GM04504 (cell line): ENCODE measurements at regions not wholly inside any gene's neighbourhood (a gene's known extent, or its start where the extent isn't known, plus 50 kb on each side); places are given as distances from the start of the nearest gene placed in this dataset.

Experiments used
- DNase-seq: peaks from one replicate; pipeline ENCODE4 v3.0.0-alpha.2; 2012; ENCODE audit warnings: low read depth

DNA sequence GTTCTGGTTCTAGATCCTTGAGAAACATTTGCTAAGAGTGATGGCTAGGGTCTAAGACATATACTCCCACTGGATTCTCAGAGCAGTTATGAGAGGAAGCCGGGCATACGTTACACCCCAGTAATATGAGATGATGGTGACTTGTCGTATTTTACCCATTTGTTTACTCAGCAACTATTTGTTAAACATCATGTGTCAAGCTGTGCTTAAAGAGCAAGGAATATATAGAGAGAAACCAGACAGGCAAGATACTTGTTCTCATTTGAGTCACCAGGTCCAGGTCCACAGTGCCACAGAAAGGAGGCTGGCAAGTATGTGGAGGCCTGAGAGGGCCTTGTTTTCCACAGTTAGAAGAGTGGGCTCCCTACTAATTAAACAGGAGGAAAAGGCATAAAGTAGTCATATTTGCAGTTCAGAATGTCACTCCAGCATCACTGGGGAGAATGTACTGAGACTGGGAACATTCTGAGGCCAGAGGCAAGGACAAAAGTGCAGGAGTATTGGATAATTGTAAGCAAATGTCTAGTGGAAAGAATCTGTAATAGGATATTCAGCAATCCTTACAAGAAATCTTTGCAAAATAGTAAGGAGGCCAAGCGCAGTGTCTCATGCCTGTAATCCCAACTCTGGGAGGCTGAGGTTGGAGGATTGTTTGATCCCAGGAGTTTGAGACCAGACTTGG is 142.2 kb downstream of the IRS2 start:
- DNase-seq, result no peak

DNA sequence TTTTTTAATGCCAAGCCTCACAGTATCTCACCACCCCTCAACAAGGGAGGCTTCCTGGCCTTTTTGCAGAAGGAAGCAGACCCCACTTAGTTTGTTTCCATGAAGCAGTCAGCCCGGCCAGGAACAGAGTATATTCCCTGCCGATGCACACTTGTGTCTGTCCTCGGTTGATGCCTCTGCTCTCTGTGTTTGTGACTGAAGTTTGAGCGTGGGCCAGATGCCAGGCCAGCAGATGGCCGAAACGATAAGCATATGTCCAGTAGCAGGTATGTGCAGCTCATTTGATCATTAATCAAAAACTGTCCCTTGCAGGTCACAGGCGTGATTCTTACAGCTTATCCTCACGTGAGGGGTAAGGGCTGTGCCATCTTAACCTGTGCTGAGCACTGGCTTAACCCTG is 144.0 kb downstream of the IRS2 start:
- no peak for DNase-seq

DNA sequence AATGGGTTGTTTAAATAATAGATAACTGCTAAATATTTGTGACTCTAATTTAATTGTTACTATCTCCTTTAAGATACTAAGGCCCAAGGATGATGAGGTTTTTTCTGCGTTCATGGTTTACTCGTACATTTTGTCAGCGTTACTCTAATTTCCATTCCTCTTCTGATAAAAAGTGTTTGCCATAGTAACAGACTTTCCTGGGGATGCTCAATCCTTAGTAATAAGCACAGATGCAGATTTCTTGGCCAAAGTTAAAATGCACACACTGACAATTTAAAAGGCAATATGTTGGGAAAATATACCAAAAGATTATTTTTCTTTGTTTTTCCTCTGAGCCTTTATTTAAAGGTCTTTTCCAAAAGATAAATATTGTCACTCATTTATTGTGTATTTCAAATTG is 149.6 kb downstream of the IRS2 start:
- DNase-seq, result no peak

DNA sequence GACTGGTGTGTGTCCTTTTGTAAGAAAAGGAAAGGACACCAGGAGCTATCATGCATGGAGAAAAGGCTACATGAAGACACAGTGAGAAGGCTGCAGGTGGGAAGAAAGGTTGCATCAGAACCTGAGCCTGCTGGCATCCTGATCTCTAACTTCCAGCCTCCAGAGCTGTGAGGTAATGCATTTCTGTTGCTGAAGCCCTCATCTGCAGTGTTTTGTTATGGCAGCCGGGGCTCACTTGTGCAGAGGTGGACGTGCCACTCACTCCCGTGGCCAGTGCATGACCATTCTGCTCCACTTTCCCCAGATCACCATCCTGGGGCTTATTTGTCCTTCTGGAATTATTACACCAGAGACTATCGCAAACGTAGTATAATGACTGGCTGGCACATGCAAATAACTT is 155.3 kb downstream of the IRS2 start:
- DNase-seq, result no peak

DNA sequence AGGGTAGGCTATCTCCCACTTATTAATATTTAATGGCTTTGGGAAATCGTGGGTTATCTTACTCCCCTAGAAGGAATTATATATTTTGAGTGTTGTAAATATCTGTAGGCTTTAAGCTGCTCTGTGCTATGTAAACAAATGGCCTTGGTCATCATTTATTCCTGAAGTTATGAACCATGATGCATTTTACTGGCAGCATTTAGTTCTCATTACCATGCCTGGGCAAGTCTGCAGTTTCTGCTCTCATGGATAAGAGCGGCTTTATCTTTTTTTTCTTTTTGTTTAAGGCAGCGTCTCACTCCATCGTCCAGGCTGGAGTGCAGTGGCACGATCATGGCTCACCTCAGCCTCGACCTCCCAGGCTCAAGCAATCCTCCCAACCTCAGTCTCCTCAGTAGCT is 156.1 kb downstream of the IRS2 start:
- DNase-seq, result no peak

DNA sequence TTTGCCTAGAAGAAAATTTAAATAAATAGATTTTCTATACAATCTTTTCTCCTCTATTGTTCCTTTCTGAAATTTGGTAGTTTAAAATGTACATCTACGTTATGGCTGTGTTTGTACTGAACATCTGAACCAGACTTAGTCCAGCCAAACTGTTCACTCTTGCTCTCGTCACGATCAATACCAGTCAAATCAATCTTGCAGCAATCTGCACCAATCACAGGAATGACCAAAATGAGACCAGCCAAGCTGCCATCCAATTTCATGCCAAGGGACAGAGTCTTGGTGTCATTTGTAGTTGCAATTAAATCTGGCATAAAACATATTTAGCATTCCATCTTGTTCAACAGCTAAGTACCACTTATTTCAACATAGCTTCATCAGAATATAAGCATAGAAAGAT is 156.6 kb downstream of the IRS2 start:
- DNase-seq, result no peak

DNA sequence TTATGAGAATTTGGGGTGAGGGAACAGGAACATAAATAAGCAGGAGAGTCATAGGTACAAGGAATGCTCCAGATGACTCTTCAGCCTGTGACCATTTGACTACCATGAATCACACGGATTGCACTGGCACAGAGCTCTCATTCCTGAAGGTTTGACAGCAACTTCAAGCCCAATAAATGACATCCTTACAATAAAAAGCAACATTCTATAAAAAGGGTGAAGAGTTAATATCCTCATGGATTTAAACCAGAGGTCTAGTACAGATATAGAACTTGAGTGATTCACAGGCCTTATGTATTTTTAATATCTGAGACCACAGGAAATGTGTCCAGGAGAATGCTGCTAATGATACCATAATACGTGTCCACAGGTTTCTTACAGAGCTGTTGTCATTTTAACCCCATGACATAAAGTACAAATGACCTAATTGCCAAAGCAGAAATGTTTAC is 158.1 kb downstream of the IRS2 start:
- DNase-seq, result peak; percentile 84

DNA sequence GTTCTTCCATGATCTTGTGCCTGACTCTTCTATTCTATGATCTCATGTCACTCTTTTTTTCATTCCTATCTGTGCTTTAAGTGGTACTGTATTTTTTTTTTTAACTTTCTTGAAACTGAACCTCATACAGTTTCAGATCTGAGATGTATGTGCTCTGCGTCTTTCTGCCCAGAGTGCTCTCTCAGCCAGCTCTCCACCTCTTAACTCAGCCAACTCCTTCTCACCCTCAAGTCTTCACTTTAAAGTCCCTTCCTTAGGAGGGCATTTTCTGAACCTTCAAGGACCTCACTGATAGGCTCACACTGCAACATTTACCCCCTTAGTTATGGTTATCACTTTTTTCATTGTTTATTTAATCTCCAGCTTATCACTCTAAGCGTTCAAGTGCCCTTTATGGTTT is 158.7 kb downstream of the IRS2 start:
- DNase-seq, result no peak

DNA sequence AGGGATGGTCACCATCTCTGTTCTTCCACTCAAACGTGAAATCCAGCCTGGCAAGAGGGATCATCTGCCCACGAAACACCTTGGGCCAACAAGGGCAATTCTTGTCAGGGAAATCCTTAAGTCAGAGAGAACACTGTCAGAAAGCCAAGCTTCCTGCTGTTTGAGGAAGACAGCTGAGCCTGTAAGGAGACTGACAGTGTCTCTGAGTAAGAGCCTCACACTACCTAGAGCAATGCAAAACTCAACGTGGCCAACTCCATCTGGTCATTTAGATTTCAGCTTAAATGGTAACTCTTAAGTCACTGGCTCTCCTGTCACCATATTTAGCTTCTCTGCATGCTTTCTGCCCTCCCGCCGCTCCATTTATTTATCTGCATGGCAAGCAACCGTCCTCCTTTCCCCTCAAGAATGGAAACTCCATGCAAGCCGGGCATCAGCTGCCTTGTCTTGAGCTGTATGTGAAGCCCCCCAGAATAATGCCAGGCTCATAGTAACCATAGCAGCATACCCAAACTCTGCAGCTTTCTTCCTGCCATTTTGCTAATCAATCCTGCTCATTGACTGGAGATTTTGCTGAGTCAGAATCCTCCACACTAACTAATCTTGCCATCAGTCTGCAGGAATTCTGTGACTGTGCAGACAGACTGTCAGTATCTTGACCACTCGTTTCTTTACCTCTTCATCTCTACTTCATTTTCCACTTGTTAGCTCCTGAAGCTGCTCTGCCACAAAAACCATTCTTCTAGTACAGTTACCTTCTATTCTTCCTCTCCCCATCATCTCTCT is 159.8 kb downstream of the IRS2 start:
- no peak for DNase-seq

DNA sequence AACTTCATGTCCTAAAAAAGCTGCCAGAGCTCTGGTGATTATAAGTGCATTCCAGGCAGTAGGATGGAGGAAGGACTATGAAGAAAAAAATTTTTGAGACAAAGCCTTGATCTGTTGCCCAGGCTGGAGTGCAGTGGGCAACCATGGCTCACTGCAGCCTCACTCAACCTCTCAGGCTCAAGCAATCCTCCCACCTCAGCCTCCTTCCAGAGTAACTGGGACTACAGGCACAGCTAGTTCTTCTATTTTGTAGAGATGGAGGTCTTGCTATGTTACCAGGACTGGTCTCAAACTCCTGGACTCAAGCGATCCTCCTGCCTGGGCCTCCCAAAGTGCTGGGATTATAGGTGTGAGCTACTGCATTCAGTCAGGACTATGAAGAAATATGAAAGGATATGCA is 161.2 kb downstream of the IRS2 start:
- no peak for DNase-seq

DNA sequence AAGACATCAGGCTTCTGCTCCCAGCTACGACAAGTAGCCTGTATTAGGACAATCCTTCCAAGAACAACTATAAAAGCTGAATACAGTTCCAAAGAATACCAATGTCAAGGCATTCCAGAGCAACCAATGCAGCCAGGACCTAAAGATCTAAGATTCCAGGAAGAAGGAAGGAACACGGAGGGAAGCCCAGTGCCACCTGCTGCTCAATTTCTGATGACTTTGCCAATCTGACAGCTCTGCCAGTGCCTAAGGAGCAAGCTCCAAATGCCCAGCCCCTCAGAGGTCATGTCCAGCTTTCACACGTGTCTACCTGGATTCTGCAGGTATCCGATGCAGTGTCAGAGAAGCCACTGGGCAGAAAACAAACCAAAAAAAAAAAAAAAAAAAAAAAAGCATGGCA is 164.4 kb downstream of the IRS2 start:
- no peak for DNase-seq

DNA sequence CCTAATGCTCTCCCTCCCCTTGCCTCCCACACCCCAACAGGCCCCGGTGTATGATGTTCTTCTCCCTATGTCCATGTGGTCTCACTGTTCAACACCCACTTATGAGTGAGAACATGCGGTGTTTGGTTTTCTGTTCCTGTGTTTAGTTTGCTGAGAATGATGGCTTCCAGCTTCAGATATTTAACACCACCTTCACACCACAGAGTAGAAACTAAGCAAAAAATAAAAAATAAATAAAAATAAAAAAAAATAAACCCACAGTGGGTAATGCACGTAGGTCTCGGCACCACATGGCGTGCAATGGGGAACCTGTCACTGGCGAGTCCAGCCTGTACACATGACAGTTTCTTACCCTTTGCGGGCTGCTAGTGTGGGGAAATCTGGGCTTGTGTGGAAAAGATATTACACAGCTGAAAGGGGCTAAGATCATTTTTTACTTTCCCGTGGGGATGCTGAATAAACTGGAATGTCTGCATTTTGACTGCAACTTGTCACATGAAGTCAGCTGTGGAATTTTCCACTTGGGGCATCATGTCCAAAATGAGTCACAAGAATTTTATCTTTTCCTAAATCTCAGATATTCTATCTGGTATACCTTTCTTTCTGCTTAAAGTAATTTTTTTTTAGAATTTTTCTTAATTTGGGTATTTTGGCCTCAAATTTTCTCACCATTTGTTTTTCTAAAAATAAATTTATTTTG is 170.5 kb downstream of the IRS2 start:
- DNase-seq, result no peak

DNA sequence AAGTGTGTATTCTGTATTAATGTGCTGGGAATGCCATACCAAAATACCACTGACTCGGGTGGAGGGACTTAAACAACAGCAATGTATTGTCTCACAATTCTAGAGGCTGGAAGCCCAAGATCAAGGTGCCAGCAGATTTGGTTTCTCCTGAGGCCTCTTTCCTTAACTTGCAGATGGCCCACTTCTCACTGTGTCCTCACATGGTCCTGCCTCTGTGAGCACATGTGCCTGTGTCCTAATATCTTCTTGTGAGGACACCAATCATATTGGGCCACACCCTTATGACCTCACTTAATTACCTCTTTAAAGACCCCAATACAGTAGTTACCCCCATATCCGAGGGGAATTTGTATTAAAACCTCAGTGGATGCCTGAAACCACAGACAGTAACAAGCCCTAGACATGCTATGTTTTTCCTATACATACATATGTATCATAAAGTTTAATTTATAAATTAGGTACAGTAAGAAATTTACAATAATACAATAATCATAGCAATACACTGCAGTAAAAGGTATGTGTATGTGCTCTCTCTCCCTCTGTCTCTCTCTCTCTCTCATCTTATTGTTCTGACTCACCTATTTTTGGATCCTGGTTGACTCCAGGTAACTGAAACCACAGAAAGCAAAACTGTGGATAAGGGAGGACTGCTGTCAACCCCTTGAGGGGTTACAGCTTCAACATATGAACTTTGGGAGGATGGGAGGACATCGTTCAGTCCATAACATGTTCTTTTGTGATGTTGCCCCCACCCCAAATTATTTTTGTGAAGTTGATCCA is 174.3 kb downstream of the IRS2 start:
- no peak for DNase-seq

DNA sequence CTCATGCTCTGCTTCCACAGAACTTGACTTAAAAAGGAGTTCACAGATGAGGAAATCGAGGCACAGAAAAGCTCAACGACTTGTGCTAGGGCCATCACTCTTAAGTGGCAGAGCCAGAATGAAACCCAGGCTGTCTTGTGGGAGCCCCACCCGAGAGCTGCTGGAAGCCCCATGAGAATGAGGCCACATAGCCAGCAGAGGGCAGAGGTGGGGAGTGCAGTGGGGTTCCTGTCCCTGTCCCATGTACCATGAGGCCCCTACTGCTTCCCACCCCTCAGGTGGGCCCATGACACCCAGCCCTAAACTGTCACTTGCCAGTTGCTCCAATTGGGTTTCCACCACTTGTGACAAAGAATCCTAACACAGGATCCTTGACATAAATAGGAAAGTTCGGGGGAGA is 175.9 kb downstream of the IRS2 start:
- DNase-seq, result no peak

DNA sequence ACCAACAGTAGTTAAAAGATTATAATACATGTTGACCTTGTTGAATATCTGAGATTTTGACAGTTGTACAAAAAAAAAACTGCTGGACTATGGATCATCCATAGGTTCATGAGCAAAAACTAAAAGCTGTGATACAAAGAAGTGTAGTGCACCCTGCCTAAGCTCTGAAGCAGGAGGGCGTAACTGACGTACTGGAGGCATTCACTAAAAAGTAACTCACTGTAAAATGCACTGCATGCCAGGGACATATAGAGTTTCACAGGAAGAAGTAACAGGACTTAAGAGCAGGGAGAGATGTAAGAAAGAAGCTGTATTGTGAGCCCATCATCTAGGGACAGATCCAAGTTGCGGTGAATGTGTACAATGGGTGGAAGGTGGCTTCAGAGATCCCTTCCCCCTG is 177.9 kb downstream of the IRS2 start:
- DNase-seq, result no peak

DNA sequence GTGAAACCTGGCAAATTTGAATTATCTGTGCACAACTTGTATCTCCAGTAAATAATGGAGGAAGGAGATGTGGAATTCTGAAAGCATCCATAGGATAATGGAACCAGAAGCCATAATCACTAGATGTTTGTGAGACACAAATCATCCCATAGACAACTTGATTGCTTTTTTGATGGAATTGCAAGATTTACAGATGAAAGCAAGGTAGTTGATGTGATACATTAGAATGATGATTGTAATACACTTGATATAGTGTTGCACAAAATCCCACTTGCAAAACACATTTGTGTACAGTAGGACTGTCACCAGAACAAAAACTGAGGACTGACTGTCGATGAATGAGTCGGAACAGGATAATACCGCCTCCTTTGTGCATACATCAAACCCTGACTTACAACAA is 178.3 kb downstream of the IRS2 start:
- no peak for DNase-seq

DNA sequence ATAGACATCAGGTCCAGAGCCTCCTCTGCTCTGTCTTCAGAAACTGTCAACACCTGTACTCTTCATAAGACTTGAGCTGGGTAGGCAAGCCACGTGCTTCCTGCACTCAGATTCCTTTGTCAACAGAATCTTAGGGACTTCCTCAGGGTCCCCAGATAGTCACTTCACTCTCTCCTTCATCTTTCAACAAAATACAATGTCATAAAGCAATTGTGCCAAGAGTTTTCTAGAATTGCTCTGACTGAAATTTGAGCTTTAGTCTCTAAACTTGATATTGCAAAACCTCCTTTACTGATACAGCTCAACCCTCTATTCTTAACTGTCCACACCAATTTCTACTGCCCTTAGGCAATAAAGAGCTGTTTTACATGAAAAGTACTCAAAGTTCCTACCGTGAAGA is 179.9 kb downstream of the IRS2 start:
- no peak for DNase-seq

DNA sequence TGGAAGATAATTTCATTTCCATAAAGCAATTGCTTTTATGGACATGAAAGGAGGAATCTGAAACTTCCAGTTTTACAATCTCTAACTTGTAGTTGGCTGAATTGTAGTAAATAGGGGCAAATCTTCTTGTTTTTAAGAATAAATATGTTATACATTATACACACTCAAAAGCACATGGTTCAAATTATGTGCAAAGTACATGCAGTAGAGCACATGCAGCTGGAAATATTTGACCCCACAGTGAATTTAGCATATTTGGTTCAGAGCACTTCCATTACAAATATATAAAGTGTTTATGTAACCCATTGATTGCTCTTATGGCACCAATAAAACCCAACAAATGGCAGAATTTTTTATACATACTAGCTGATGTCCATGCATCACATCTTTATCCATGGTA is 180.5 kb downstream of the IRS2 start:
- DNase-seq, result no peak

DNA sequence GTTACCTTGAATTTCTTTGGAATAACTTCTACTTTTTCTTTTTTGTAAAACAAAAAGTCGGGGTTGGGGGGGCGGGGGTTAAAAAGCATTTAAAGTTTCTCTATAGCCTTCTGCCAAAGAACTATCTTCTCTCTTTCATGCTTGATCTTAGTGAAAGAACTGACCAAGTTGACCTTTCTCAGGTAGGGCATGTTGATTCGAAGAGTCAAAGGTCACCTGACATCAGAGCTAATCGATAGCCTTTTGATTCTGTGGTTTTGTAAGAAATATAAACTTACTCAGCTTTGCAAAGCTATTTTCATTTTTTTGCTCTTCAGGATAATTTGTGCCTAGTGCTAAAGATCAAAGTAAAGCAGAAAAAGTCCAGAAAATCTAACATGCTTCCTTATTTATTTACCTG is 181.5 kb downstream of the IRS2 start:
- no peak for DNase-seq

DNA sequence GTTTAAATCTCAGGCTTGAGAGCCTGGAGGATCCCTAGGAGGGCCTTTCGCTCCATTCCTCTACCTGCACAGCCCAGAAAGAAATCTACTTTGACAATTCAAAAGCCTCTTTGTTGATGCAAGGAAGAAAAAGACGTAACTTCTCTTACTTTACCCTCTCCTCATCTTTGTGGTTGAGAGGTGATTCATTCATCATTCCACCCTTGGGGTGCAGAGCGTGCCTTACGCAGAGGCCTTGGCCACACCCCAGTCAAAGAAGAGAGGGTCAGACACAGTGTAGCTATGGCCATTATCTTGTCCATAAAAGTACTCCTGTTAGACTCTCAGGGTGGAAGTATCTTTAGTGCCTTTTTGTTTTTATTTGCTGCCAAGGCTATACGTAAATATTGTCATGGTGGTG is 184.0 kb downstream of the IRS2 start:
- DNase-seq, result no peak

DNA sequence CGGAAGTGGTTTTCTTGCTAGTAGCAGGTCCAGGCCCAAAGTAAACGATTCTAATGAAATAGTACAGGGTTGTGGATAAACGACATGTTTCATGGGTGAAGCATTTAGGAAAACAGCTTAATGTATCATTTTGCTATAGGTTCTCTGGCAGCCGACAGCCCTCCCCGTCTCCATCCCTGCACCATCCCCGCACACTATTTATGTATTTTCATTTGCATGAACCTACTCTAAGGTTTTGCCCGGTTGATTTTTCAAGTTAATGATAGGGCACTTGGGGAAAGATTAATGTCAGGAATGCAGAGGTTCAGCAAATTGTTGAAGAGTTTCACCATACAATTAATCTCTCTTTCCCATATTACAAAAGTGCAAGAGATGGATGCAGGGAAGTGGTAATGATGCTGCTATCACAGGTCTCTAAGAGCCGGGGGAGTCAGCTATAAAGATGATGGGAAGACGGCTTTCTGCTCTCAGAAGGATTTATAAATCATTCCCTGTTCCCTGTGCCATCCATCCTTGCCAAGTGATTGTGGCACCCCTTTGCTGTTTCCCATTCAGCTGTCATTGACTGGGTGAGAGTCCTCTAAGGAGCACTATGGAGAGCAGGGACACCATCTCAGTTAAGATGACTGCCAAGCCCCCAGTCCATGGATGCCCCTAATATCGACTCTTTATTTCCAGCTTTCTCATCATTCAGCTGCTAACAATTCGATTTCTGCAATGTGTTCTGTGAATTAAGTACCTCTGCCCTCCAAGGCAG is 186.3 kb downstream of the IRS2 start:
- no peak for DNase-seq

DNA sequence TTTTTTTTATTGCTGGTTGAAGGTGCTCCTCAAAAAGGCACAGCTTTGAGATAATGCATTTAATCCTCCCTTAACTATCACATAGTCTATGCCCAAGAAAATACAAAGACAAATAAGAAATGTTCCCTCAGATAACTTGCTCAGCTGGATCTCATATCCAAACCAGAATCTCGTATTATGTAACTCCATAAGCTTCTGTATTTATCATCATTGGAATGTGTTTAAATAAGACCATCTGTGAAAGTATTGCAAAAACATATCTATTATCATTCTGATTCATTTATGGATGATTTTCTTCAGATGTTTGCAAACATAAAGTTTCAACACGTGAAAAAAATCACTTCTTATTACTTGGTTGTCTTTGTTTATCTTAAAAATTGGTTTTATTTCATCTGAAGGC is 190.9 kb downstream of the IRS2 start:
- peak; percentile 35 for DNase-seq
